ENCODE measurements at regions not wholly inside any gene's neighbourhood (a gene's known extent, or its start where the extent isn't known, plus 50 kb on each side); places are given as distances from the start of the nearest gene placed in this dataset.

DNA sequence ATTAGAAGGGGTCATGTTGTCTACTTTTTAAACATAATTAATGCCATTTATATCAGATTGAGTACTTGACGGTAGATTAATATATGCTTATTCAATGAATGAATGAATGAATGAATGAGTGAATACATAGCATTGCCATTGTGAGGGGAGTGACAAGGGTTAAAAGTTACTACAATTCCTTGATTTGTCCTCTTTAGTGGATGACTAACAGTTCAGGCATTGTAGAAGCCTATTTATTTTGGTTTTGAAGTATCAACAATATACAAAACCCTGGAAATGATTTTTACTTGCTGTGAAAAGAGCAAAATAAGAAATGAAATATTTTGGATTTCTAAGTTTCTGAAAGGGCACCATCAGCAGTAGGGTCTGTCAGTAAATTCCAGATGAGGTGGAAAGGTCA, 122.7 kb downstream of the CYSLTR2 start:
- H3K27ac ChIP-seq: no peak overlapping the region
- TF ChIP-seq, protein P1, sequence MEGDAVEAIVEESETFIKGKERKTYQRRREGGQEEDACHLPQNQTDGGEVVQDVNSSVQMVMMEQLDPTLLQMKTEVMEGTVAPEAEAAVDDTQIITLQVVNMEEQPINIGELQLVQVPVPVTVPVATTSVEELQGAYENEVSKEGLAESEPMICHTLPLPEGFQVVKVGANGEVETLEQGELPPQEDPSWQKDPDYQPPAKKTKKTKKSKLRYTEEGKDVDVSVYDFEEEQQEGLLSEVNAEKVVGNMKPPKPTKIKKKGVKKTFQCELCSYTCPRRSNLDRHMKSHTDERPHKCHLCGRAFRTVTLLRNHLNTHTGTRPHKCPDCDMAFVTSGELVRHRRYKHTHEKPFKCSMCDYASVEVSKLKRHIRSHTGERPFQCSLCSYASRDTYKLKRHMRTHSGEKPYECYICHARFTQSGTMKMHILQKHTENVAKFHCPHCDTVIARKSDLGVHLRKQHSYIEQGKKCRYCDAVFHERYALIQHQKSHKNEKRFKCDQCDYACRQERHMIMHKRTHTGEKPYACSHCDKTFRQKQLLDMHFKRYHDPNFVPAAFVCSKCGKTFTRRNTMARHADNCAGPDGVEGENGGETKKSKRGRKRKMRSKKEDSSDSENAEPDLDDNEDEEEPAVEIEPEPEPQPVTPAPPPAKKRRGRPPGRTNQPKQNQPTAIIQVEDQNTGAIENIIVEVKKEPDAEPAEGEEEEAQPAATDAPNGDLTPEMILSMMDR (conservative IDR thresholded peaks at IDR 0.05): no peak

- TF ChIP-seq, protein P1 (conservative IDR thresholded peaks at IDR 0.05): no peak
- TF ChIP-seq ZFX (IDR thresholded peaks at IDR 0.05): no peak
- no peak overlapping the region for H3K27ac ChIP-seq
These were observed 124.9 kb downstream of the CYSLTR2 start for GRCh38 chr13:48778610-48779009.

GRCh38 chr13:48780713-48781341, 127.1 kb downstream of the CYSLTR2 start:
- TF ChIP-seq ZFX (IDR thresholded peaks at IDR 0.05): no peak
- TF ChIP-seq, protein P1 (conservative IDR thresholded peaks at IDR 0.05): no peak
- no peak overlapping the region for H3K27ac ChIP-seq

GRCh38 chr13:48782429-48782840, 128.7 kb downstream of the CYSLTR2 start:
- TF ChIP-seq, protein P1 (conservative IDR thresholded peaks at IDR 0.05): no peak
- no peak for TF ChIP-seq ZFX (IDR thresholded peaks at IDR 0.05)
- no peak overlapping the region for H3K27ac ChIP-seq

GRCh38 chr13:48783181-48783630, 129.5 kb downstream of the CYSLTR2 start:
- H3K27ac ChIP-seq: no peak overlapping the region
- TF ChIP-seq ZFX (IDR thresholded peaks at IDR 0.05): no peak
- TF ChIP-seq, protein P1 (conservative IDR thresholded peaks at IDR 0.05): no peak

- H3K27ac ChIP-seq: no peak overlapping the region
- TF ChIP-seq, protein P1 (conservative IDR thresholded peaks at IDR 0.05): no peak
- no peak for TF ChIP-seq ZFX (IDR thresholded peaks at IDR 0.05)
These were observed 130.0 kb downstream of the CYSLTR2 start for GRCh38 chr13:48783695-48784230.

DNA sequence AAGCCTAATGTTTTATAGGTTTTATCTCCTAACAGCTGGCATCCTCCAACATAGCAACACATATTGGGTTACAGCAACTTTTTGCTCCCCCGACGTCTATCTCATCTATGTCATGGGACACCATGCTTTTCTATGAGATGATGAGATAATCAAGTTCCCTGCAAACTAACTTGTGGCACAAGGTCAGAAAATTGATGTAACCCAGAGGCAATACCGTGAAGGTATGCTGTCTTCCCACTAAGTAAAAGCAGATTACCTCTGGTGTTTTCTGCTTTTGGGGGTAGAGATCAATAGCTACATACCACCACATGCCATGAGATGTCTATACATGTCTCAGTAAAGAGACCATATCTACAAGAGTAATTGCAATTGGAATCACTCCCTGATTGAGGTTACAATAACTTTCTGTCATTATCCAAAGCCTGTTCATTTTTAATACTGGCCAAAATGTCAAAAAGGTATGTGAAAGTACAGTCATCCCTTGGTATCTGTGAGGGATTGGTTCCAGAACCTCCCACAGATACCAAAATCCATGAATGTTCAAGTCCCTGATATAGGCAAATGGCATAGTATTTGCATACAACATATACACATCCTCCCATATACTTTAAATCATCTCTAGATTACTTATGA, 131.3 kb downstream of the CYSLTR2 start:
- H3K27ac ChIP-seq: no peak overlapping the region
- TF ChIP-seq ZFX (IDR thresholded peaks at IDR 0.05): no peak
- TF ChIP-seq, protein P1 (conservative IDR thresholded peaks at IDR 0.05): no peak
